CD4-positive, alpha-beta T cell treated with Interleukin-1 beta for 1 hour (primary cell): ENCODE measurements at regions not wholly inside any gene's neighbourhood (a gene's known extent, or its start where the extent isn't known, plus 50 kb on each side); places are given as distances from the start of the nearest gene placed in this dataset.

ENCODE experiments used
- DNase-seq, 2 donors: peaks; one replicate each; pipeline ENCODE4 v3.0.0-alpha.2; 2020 to 2022

GRCh38 chr18:44175891-44176290 is 504.8 kb upstream of the SETBP1 start:
- DNase-seq, result no peak

GRCh38 chr18:44178476-44178875 is 502.2 kb upstream of the SETBP1 start:
- no peak for DNase-seq

- no peak for DNase-seq
These were observed 501.0 kb upstream of the SETBP1 start for GRCh38 chr18:44179693-44180092.

- no peak for DNase-seq
These were observed 500.0 kb upstream of the SETBP1 start for GRCh38 chr18:44180683-44181082.

GRCh38 chr18:44181951-44182747 is 498.5 kb upstream of the SETBP1 start:
- DNase-seq, result no peak

- no peak for DNase-seq
These were observed 494.7 kb upstream of the SETBP1 start for GRCh38 chr18:44186001-44186400.

- DNase-seq, result no peak
These were observed 493.6 kb upstream of the SETBP1 start for GRCh38 chr18:44187090-44187489.

GRCh38 chr18:44195394-44196140 is 485.1 kb upstream of the SETBP1 start:
- no peak for DNase-seq

- DNase-seq, result no peak
These were observed 482.7 kb upstream of the SETBP1 start for GRCh38 chr18:44197832-44198611.

GRCh38 chr18:44198612-44199284 is 481.9 kb upstream of the SETBP1 start:
- DNase-seq, result no peak

- DNase-seq, result no peak
These were observed 467.4 kb upstream of the SETBP1 start for GRCh38 chr18:44213293-44213692.

GRCh38 chr18:44214396-44214795 is 466.3 kb upstream of the SETBP1 start:
- DNase-seq, result no peak

- no peak for DNase-seq
These were observed 464.5 kb upstream of the SETBP1 start for GRCh38 chr18:44216169-44216568.

GRCh38 chr18:44227501-44227900 is 453.2 kb upstream of the SETBP1 start:
- no peak for DNase-seq

- no peak for DNase-seq
These were observed 451.0 kb upstream of the SETBP1 start for GRCh38 chr18:44229693-44230108.

- DNase-seq, result no peak
These were observed 448.8 kb upstream of the SETBP1 start for GRCh38 chr18:44231936-44232335.

GRCh38 chr18:44232500-44232899 is 448.2 kb upstream of the SETBP1 start:
- DNase-seq, result no peak

- DNase-seq, result no peak
These were observed 442.2 kb upstream of the SETBP1 start for GRCh38 chr18:44238454-44238853.

- DNase-seq, result no peak
These were observed 441.8 kb upstream of the SETBP1 start for GRCh38 chr18:44238911-44239310.

GRCh38 chr18:44241020-44241419 is 439.7 kb upstream of the SETBP1 start:
- DNase-seq, result no peak

GRCh38 chr18:44245019-44245418 is 435.7 kb upstream of the SETBP1 start:
- DNase-seq, result no peak

- DNase-seq, result no peak
These were observed 434.7 kb upstream of the SETBP1 start for GRCh38 chr18:44246001-44246400.

GRCh38 chr18:44258086-44258485 is 422.6 kb upstream of the SETBP1 start:
- no peak for DNase-seq
